Ammon's horn (tissue), 1 donor: ENCODE measurements at regions not wholly inside any gene's neighbourhood (a gene's known extent, or its start where the extent isn't known, plus 50 kb on each side); places are given as distances from the start of the nearest gene placed in this dataset.

Experiments
- DNase-seq: peaks from one replicate; pipeline ENCODE4 v3.0.0-alpha.2; 2016; ENCODE audit warnings: low spot score

- no peak for DNase-seq
Observed at GRCh38 chr1:65681096-65681495, 111.6 kb upstream of the PDE4B start.

GRCh38 chr1:65687428-65688214 is 105.1 kb upstream of the PDE4B start:
- DNase-seq, result peak; percentile 92

GRCh38 chr1:65688215-65688566 is 104.5 kb upstream of the PDE4B start:
- DNase-seq, result no peak

GRCh38 chr1:65688848-65689247 is 103.8 kb upstream of the PDE4B start:
- no peak for DNase-seq

GRCh38 chr1:65691152-65691900 is 101.4 kb upstream of the PDE4B start:
- DNase-seq, result peak; percentile 90

GRCh38 chr1:65691972-65692371 is 100.7 kb upstream of the PDE4B start:
- DNase-seq, result no peak

GRCh38 chr1:65694126-65694525 is 98.6 kb upstream of the PDE4B start:
- DNase-seq, result no peak

- no peak for DNase-seq
Observed at GRCh38 chr1:65694933-65695332, 97.8 kb upstream of the PDE4B start.

- no peak for DNase-seq
Observed at GRCh38 chr1:65698590-65698989, 94.1 kb upstream of the PDE4B start.

GRCh38 chr1:65703853-65704252 is 88.8 kb upstream of the PDE4B start:
- DNase-seq, result no peak

GRCh38 chr1:65704318-65704717 is 88.4 kb upstream of the PDE4B start:
- DNase-seq, result no peak

GRCh38 chr1:65717815-65718454 is 74.8 kb upstream of the PDE4B start:
- DNase-seq, result no peak

- DNase-seq, result no peak
Observed at GRCh38 chr1:65719391-65719790, 73.3 kb upstream of the PDE4B start.

GRCh38 chr1:65722461-65722860 is 70.2 kb upstream of the PDE4B start:
- DNase-seq, result no peak

GRCh38 chr1:65724151-65724550 is 68.5 kb upstream of the PDE4B start:
- no peak for DNase-seq

- no peak for DNase-seq
Observed at GRCh38 chr1:65725064-65725463, 67.6 kb upstream of the PDE4B start.

GRCh38 chr1:65728504-65728903 is 64.2 kb upstream of the PDE4B start:
- DNase-seq, result no peak

- DNase-seq, result no peak
Observed at GRCh38 chr1:65729259-65729658, 63.4 kb upstream of the PDE4B start.

- DNase-seq, result no peak
Observed at GRCh38 chr1:65734979-65735378, 57.7 kb upstream of the PDE4B start.

- DNase-seq, result no peak
Observed at GRCh38 chr1:65741993-65742392, 50.7 kb upstream of the PDE4B start.
